ENCODE measurements at regions not wholly inside any gene's neighbourhood (a gene's known extent, or its start where the extent isn't known, plus 50 kb on each side); places are given as distances from the start of the nearest gene placed in this dataset.

DNA sequence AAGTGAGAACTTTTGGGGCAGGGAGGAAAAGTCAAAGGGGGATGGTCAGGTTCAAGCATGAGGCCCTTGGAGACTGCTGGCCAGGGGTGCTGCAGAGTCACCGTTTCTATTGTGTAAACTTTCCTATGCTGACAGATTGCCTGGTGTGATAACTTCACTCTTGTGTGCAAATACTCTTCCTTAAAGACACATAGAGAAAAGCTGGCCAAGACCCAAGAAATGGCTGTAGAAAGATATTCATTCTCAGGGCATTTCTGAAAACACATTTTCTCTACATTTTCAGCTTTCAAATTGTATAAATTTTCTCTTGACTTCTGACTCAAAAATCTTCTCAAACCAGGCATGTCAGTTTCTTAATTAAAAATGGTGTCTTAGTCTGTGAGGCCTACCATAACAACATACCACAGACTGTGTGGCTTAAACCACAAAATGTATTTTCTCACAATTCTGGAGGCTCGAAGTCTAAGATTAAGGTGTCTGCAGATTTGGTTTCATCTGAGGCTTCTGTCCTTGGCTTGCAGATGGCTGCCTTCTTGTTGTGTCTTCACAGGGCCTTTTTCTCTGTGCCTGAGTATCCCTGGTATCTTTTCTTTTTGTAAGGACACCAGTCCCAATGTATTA is 304.5 kb downstream of the KCNRG start:
- DNase-seq (ENCODE audit: low read depth) = no peak

DNA sequence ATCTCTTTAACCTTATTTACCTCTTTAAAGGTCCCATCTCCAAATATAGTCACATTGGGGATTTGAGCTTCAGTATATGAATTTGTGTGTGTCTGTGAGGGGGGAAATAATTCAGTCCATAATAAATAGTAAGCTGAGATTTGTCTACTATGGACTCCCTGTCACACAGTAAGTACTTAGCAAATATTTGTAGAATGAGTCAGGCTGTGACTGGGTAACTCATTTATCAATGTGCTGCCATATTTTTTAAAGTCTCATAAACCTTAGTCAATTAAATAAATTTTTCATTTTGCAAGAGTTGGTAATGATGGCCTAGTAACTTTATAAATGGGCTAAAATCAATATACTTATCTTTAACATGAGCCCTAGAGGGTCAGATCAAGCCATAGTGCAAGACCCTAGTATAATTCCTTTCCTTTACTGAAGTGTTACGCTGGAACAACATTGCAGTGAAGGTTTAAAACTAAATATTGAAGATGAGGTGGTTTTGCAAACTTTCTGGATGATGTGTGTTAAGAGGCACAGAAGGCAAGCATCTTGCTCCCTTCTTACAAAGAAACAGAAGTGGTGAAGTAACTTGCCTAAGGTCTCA is 305.1 kb downstream of the KCNRG start:
- no peak for DNase-seq (ENCODE audit: low read depth)

DNA sequence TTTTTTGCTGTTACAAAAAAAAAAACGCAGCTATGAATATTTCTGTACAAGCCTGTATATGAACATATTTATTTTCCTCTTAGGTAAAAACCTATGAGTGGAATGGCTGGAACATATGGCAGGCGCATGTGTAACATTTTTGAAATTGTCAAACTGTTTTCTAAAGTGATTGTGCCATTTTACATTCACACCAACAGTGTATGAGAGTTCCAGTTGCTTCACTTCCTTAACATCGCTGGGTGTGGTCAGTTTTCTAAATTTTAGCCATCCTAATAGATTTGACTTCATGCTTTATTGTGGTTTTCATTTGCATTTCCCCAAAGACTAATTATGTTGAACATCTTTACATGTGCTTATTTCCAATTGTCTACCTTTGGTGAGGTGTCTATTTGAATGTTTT is 306.8 kb downstream of the KCNRG start:
- no peak for DNase-seq (ENCODE audit: low read depth)

DNA sequence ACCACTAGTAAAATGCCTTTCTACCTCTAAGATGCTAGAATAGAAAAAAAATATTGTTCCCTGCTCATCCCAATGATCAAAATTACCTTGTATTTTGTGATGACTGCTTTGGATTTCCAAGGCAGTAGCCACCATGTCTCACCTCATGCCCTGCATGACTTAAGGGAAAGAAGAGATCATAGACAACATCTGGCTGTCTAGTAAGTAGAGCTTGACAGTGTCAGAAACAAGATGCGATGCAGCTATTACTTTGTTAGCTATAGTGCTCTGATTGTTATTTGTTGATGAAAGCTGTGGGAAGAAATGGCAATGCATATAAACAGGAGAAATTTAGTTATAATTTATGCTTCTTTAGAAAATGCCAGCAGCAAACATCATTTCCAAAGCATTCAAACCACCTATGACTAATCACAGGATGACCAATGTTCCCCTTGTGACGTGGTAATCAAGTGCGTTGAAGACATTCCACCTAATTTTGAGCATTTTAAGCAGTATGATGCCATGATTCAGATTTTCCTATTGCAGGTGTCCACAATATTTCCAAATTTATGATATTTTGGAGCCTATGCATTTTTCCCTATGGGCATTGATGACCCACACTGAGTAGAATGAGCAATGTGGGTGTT is 308.3 kb downstream of the KCNRG start:
- DNase-seq (ENCODE audit: low read depth) = peak; percentile 91

DNA sequence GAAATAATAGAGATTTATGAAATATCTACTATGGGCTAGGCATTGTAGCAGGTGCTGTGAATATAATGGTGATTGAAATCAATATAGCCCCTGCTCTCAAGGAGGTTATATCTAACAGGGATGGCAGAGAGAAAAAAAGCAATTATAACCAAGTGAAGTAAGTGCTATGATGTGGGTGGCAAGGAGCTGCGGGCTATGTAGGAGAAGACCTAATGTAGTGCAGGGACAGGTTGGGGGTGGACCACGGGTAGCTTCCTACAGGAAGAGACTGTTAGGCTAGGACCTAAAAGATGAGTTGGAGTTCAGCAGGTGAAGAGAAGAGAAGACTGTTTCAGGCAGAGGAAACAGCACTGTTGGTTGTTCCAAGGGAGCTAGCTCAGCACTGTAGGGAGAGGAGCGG is 311.0 kb downstream of the KCNRG start:
- no peak for DNase-seq (ENCODE audit: low read depth)

DNA sequence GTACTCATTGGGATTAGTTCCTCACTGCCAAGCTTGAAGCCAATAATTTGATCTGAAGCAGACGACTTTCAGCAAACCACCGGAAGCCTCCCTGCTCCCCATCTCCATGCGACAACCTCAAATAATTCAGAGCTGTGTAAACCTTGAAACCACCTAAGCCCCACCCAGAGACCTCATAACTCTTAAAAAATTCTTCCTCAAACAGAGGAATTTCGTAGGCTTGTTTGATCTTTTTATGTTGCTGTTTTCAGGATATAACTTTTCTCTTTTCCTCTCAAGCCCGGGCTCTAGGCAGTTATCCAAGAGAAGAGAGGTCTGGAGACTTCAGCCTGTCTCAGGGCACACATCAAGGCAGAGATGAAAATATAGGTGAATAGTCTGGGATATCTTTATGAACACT is 311.6 kb downstream of the KCNRG start:
- DNase-seq (ENCODE audit: low read depth) = no peak

DNA sequence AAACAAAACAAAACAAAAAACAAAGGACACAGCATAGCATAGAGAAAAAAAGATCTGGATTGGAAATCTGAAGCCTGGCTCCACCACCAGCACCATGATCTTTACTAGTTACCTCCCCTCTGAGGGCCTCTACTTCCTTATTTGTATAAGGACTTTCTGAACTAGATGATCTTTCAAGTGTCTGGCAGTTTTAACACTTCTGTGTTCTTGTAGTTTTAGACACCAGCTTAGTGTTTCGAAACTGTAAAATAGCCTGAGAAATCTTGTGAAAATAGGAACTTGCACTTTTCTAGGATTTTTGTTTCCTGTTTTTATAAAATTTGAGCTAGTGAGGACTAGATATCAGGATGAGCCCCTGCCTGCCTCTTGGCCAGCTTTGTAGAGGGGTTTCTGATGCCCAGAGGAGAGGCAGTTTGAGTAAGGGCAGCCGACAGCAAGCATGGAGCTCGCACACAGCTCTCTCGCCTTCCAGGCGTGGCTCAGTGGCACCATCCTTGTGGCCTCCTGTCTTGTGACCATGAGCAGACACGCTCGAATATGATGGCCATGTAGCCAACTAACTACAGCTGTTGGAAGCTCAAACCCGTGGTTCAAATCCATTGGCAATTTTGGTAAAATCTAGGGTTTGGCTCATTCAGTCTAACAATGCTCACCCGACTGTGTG is 319.0 kb downstream of the KCNRG start:
- DNase-seq (ENCODE audit: low read depth) = no peak

DNA sequence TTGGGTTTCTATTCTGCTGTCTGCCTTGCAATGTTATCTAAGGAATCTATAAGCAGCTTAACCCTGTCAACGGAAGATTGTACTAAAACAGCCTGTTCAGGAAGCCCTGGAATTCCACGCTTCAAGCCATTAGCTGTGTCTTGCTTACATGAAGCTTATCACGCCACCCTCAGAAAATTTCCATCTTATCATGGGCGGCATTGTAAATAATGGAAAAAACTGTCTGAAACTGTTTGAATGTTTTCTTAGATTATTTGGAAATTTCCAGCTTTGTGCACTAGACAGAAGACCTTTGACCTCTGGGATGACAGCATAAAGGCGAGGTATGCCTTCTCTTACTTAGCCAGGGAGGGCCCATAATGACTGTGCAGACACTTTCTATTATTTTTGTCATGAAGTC is 319.7 kb downstream of the KCNRG start:
- no peak for DNase-seq (ENCODE audit: low read depth)

DNA sequence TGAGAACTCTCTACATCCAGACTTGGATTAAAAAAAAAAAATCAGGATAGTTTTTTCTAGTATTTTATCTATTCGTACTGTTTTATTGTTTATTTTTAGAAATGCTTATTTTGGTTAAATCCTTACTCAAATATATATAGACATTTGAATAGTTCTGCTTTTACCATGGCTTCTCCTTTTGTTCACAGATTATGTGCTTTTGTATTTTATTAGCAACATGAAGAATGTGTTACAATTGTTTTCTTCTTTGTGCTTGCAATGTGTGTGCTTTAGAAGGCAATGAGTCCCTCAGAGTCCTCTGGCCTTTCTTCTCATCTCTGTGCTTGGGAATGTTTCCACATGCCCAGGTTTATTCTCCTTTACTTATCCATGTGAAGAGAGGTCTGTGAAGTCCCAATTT is 324.0 kb downstream of the KCNRG start:
- no peak for DNase-seq (ENCODE audit: low read depth)

DNA sequence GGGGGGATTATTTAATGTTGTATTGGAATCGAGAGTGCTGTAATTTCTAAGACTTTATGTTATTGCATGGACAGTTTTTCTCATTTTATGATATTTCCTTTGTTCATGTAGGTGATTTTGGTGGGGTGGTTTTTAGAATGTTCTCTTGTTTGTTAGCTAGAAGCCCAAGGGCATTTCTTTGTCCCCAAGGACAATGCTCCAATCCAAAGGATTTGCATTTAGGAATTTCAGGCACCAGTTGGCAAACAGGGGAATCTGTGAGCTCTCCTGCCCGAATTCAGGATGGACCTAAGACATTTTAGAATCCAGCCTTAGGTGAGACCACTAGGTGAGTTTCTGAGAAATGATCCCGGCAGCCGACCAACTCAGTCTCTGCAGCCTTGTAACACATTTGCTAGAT is 324.9 kb downstream of the KCNRG start:
- no peak for DNase-seq (ENCODE audit: low read depth)

DNA sequence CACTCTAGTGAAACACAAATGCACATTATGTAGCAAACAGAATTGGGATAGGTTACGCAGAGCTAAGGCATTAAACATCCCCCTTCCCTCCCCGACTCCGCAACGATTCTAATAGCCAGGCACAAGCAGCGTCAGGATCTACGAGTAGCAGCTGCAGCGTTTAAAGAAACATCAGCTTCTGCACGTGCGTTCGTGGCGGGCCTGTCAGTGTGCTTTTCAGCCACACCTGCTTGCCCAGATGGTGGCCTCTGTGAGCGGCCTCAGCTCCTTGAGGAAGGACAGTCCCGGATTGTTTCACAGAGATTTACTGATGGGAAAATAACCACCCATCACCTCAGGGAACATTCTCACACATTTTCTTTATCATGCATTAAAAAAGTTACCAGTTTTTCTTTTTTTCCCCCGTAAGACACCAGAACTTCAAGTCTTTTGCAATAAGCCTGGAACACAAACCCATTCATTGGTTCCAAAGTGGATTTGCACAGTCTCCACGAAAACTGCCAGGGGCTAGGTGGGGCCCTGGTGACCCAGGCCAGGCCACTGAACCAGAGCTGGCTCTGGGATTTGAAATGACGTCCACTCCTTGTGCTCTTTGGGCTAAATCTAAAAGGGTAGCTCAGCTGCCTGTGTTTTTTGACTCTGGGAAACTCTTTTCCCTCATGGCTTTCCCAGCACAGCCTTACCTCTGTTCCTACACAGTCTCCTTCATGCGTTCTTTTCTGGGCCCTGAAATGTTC is 325.5 kb downstream of the KCNRG start:
- no peak for DNase-seq (ENCODE audit: low read depth)

DNA sequence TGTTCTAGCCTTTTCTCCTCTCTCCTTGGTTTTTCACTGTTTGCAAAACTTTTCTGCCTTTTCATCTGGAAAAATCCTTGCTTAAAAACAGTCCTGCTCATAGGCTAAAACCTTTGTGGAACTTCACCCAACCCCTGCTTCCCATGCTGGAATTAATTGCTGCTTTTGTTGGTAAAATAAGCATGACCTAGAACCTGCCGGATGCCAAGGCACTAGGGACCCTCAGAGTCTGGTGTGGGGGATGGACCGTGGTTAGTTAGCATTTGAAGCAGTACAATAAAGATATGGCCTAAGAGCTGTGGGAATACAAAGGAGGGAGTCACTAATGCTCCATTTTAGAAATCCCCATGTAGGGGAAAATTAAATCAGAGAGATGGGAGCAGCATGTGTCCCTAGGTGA is 326.3 kb downstream of the KCNRG start:
- DNase-seq (ENCODE audit: low read depth) = no peak

DNA sequence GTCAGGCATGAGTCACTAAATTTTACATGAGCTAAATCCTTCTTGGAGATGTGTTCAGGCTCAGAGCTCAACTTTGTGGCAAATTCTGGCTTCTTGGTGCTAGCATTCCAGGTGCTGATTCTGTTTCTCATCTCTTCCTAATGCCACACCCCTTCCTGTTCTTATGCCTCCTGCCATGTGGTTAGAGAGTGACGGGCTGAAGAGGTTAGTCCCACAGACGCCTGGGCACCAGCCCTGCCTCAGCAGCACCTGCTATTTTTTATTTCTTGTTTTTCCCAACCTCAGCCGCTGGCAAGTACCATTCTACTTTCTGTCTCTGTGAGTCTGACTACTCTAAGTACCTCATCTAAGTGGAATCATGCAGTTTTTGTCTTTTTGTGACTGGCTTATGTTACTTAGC is 329.5 kb downstream of the KCNRG start:
- no peak for DNase-seq (ENCODE audit: low read depth)

DNA sequence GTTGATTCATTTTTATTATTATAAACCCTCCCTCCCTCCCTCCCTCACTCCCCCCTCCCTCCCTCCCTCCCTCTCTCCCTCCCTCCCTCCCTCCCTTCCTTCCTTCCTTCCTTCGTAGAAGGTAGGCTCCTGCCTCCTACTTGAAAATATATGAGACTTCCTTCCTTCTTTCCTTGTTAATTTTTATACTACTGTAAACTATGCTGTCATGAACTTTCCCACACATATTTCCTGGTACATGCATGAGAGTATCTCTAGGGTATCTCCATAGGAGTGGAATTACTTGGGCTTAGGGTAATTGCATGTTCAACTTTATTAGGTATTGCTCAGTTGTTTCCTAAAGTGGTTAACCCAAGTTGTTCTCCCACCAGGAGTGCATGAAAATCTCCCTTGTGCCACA is 330.6 kb downstream of the KCNRG start:
- DNase-seq (ENCODE audit: low read depth) = no peak

DNA sequence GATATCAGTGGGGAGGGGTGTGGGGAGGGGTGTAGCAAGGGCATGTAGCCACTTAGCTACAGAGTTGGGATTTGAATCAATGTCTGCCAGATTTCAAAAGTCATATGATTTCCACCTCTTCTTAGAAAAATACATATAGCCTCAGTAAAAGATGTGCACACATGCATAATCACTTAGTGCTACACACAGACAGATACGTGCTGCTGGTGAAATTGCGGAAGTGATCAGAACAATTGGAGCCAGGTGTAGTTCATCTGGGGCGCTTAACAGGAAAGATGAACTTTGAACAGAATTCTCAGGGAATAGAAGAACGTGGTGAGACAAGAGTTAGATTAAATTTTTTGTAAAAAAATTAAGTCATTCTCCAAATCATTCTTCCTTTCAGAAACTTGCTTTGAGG is 333.1 kb downstream of the KCNRG start:
- DNase-seq (ENCODE audit: low read depth) = no peak

DNA sequence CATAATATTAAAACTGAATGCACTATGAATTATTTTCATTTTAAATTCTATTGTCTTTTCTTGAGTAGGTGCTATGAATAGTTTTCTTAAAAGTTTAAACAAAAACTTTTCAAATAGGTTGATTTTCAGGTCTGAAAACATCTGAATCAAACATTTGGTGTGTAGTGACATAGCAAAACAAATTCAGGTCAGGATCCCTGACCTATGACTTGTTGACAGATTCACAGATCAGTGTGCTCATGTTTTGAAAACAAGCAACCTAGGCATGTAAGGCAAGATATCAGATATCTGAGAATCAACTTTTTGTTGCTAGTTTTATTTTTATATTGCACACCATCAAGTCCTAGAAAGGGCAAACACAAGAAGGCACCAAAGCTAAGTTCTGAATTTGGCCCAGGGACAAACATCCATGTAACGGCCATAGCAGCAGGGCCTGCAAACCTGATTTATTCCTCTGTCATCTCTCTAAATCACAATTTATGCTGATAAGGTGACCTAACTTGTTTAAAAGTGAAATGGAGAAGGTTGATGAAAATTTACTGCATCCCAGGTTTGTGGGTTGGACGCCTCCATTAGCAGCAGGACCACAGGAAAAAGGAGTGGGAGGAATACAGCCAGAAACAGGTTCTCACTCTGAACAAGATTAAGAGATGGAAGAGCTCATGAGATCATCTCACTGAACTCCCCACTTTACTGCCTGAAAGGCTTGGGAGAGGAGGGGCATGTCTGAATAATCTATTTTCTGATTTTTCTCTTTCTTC is 337.7 kb downstream of the KCNRG start:
- DNase-seq (ENCODE audit: low read depth) = no peak

DNA sequence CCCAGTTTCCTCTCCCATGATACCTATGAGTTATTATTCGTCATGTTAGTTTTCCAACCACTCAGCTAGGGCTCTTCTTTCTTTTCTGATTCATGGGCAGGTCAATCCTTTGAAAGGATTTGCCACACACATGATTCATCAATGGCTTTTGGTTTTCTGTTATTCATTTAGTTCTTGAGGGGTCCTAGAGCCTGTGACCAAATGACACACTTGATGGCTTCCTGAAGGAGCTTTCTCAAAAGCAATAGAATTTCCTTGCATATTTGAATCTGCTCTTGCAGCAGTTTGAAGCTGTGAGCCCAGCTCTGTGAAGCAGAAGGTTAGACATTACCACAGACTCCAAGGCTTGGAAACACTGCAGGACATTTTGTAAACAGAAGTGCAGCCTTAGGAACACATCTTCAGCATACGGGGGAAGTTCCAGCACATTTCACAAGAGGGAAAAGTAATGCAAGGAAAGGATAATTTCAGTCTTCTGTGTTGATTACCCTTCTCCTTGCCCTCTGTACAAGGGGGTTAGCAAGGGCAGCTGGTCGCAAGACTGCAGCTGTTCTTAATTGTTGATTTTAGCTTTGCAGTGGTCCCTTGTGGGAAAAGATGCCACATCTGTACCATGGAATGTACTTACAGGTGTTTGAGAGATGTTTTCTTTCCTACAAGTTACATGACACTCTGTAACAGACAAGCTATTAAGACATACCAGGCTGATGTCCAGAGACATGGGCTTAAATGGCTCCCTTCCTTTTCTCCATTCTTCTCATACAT is 338.6 kb downstream of the KCNRG start:
- DNase-seq (ENCODE audit: low read depth) = peak; percentile 88

DNA sequence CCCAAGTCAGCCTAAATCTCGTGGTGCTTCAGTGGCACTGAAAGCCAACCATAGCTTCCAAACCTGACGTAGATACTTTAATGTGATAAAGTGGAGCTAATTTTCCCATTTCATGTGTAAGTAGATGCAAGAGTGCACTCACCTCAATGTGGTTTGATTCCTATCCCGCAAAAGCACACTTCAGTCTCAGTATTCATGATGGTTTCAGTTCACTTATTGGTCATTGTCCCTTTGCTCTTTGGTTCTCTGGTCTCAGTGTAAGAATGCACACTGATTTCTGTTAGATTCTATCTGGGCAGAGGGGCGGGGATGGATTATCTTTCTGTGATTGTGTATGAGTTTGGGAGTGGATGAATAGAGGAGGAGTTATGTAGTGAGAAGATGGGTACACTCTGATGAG is 340.6 kb downstream of the KCNRG start:
- no peak for DNase-seq (ENCODE audit: low read depth)

DNA sequence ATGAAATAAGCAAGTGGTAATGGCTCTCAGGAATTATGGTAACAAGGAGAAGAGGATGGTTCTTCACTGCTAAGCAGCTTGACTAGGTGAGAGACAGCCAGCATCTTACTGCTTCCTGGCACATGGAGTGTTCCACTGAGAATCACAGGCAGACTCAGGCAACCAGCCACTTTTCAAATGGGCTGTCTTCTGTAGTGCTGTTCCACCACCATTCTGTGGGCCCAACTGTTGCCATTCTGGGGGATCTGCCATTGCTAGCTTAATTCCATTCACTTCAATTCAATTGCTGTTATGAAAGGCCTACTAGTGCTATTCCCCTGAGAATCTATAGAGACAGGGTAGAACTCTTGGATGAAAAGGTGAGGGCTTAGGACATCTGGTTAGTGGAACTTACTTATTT is 341.9 kb downstream of the KCNRG start:
- DNase-seq (ENCODE audit: low read depth) = no peak

DNA sequence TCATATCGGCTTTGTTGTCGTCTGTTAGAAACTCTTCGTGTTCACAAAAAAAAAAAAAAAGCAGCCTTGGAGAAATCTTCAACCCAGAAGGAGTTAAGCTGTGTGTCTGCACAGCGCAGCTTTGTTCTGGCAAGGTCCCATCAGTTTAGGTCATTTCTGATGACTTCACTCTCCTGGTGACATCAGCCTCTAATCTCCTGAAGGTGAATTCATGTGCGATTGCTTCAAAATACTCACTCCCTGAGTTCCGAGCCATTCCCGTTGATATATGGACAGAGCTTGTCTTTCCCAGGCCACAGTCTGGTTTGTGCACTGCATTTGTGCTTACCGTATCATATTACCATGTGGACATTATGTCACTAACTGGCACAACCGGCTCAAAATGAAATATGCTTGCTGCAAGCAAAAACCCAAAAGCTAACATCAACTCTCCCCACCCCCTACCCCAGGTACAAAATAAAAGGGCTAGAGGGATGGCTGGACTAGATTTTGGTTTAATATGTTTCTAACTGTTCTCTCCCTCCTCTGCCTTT is 342.4 kb downstream of the KCNRG start:
- peak; percentile 73 for DNase-seq (ENCODE audit: low read depth)
